A549 (cell line): ENCODE measurements at regions not wholly inside any gene's neighbourhood (a gene's known extent, or its start where the extent isn't known, plus 50 kb on each side); places are given as distances from the start of the nearest gene placed in this dataset.

Experiments used
- ATAC-seq, 2 experiments: fragments of 200-7000 bp in 1 of 2; fragments of >200 bp in 1 of 2; cut with Nextera tagmentation in 1 of 2; cut with Tn5 transposase in 1 of 2; 3 replicates each; pipeline versions ENCODE4 v1.8.0 to v1.9.1; 2018 to 2020; ENCODE audit warnings: mild to moderate bottlenecking in 1 of 2, moderate library complexity in 1 of 2
- CTCF ChIA-PET: fragments of 300-600 bp; sonication (Branson Sonifier 250); formaldehyde crosslinking; extraction: SDS; loops from one replicate; lab custom pipeline; 2021; ENCODE audit warnings: antibody characterized with exemption, inconsistent platforms; lab: Yijun Ruan, JAX
- POLR2A ChIA-PET: fragments of 350-600 bp; formaldehyde crosslinking; extraction: SDS; loops from one replicate; lab custom pipeline; 2021; ENCODE audit warnings: antibody characterized with exemption, inconsistent platforms; lab: Yijun Ruan, JAX
- DNase-seq, 2 experiments: peaks; one replicate each; pipeline versions ENCODE4 v3.0.0 to v3.0.0-alpha.2; 2011 to 2016; ENCODE audit warnings: low read depth in 1 of 2, low spot score in 1 of 2
- FAIRE-seq: peaks from 2 replicates; lab custom pipeline; 2011; peaks lifted over from hg19 to GRCh38; lab: Jason Lieb, UNC
- H3K27ac ChIP-seq, 2 experiments: fragments of >200 bp; sonication (Bioruptor Twin); formaldehyde crosslinking; 3 replicates each; pipeline ENCODE4 v1.5.1; 2016 to 2017
- H3K4me1 ChIP-seq: fragments of >200 bp; sonication (Bioruptor Twin); formaldehyde crosslinking; 3 replicates; pipeline ENCODE4 v1.6.1; 2016
- H3K4me2 ChIP-seq: fragments of >200 bp; sonication (Bioruptor Twin); formaldehyde crosslinking; 3 replicates; pipeline ENCODE4 v1.6.1; 2016
- H3K4me3 ChIP-seq: fragments of >200 bp; sonication (Bioruptor Twin); formaldehyde crosslinking; 3 replicates; pipeline ENCODE4 v1.5.1; 2016
- H3K9me3 ChIP-seq: fragments of >200 bp; sonication (Bioruptor Twin); formaldehyde crosslinking; 3 replicates; pipeline ENCODE4 v1.6.1; 2016
- CBX2 ChIP-seq: fragments of 200-600 bp; sonication (generic); IDR thresholded peaks from 2 replicates; pipeline ENCODE4 v1.6.1; 2016; ENCODE audit warnings: low read depth, mild to moderate bottlenecking, borderline replicate concordance
- CHD4 ChIP-seq: fragments of 200-600 bp; sonication (generic); IDR thresholded peaks from 2 replicates; pipeline ENCODE4 v1.6.1; 2016; ENCODE audit warnings: antibody characterized with exemption, mild to moderate bottlenecking, borderline replicate concordance
- EHMT2 ChIP-seq: fragments of 200-600 bp; sonication (generic); IDR thresholded peaks from 2 replicates; pipeline ENCODE4 v1.6.1; 2016; ENCODE audit warnings: antibody characterized with exemption, low read depth, mild to moderate bottlenecking, moderate library complexity
- ELK1 ChIP-seq: fragments of 150-350 bp; IDR thresholded peaks from 2 replicates; pipeline ENCODE4 v1.6.1; 2014; ENCODE audit warnings: low read depth, mild to moderate bottlenecking, low read length
- EP300 ChIP-seq, 2 experiments: fragments of >200 bp; sonication (Bioruptor Twin); formaldehyde crosslinking; IDR thresholded peaks; 2 replicates in 1 of 2; 3 replicates in 1 of 2; pipeline ENCODE4 v1.6.1; 2016 to 2017
- FOSB ChIP-seq: fragments of 250-450 bp; sonication (Bioruptor Pico); IDR thresholded peaks from 2 replicates; pipeline ENCODE4 v1.5.0; 2020; ENCODE audit warnings: mild to moderate bottlenecking, moderate library complexity
- HDAC2 ChIP-seq: fragments of 200-600 bp; sonication (generic); IDR thresholded peaks from 2 replicates; pipeline ENCODE4 v1.6.1; 2016
- HES2 ChIP-seq: fragments of >200 bp; sonication (Bioruptor Twin); formaldehyde crosslinking; IDR thresholded peaks from 2 replicates; pipeline ENCODE4 v1.6.1; 2016
- HOXA7 ChIP-seq: fragments of 250-450 bp; sonication (Bioruptor Pico); IDR thresholded peaks from 2 replicates; pipeline ENCODE4 v1.5.0; 2020; ENCODE audit warnings: mild to moderate bottlenecking, moderate library complexity
- HOXB13 ChIP-seq: fragments of 250-450 bp; sonication (Bioruptor Pico); IDR thresholded peaks from 2 replicates; pipeline ENCODE4 v1.5.0; 2020; ENCODE audit warnings: low read depth, mild to moderate bottlenecking, moderate library complexity
- KDM1A ChIP-seq: fragments of 200-600 bp; sonication (generic); IDR thresholded peaks from 2 replicates; pipeline ENCODE4 v1.6.1; 2016; ENCODE audit warnings: low read depth, mild to moderate bottlenecking
- KDM5A ChIP-seq: fragments of 200-600 bp; sonication (generic); IDR thresholded peaks from 2 replicates; pipeline ENCODE4 v1.6.1; 2016; ENCODE audit warnings: antibody characterized with exemption, mild to moderate bottlenecking
- MAX ChIP-seq: IDR thresholded peaks from 2 replicates; pipeline ENCODE4 v1.6.1; 2012
- MAZ ChIP-seq: fragments of 150-350 bp; IDR thresholded peaks from 2 replicates; pipeline ENCODE4 v1.6.1; 2014; ENCODE audit warnings: antibody characterized with exemption, low read depth, low read length, borderline replicate concordance
- PBX3 ChIP-seq: IDR thresholded peaks from 2 replicates; pipeline ENCODE4 v1.6.1; 2012
- POLR2A ChIP-seq: IDR thresholded peaks from 2 replicates; pipeline ENCODE4 v1.6.1; 2012; ENCODE audit warnings: mild to moderate bottlenecking, low read length
- RARB ChIP-seq: fragments of 250-450 bp; sonication (Bioruptor Pico); IDR thresholded peaks from 2 replicates; pipeline ENCODE4 v1.8.0; 2021; ENCODE audit warnings: mild to moderate bottlenecking, moderate library complexity
- RFX5 ChIP-seq: fragments of 450-650 bp; IDR thresholded peaks from 2 replicates; pipeline ENCODE4 v1.7.1; 2014; ENCODE audit warnings: antibody characterized with exemption, mild to moderate bottlenecking, moderate library complexity
- SREBF2 ChIP-seq: fragments of 450-650 bp; IDR thresholded peaks from 2 replicates; pipeline ENCODE4 v1.6.1; 2014; ENCODE audit warnings: mild to moderate bottlenecking, moderate library complexity
- TFCP2L1 ChIP-seq: fragments of 250-450 bp; sonication (Bioruptor Pico); IDR thresholded peaks from 2 replicates; pipeline ENCODE4 v1.5.0; 2021; ENCODE audit warnings: mild to moderate bottlenecking

- no peaks in the 10 kb centered on the region for H3K4me1 ChIP-seq
- FAIRE-seq, result no peak
- no peak overlapping the region for H3K4me2 ChIP-seq
- no peak for ATAC-seq
- no peak overlapping the region for H3K4me3 ChIP-seq
- no peaks in the 10 kb centered on the region for H3K9me3 ChIP-seq
- TF ChIP-seq RARB (CRISPR knock-in tag), result no peak
- TF ChIP-seq ELK1, result no peak
- no peak for TF ChIP-seq CBX2
- TF ChIP-seq TFCP2L1, result no peak
- no peak for TF ChIP-seq KDM5A
- TF ChIP-seq CHD4, result no peak
- no peak for TF ChIP-seq HOXA7 (CRISPR knock-in tag)
- TF ChIP-seq MAZ, result no peak
- TF ChIP-seq HDAC2, result no peak
- TF ChIP-seq HOXB13, result no peak
- no peak for TF ChIP-seq HES2
- no peak for TF ChIP-seq EP300 (IDR thresholded peaks at IDR 0.05)
- no peak for TF ChIP-seq MAX
- no peak for TF ChIP-seq KDM1A
- TF ChIP-seq EHMT2, result no peak
- TF ChIP-seq POLR2A, result no peak
- TF ChIP-seq FOSB, result no peak
- TF ChIP-seq SREBF2, result no peak
- TF ChIP-seq RFX5, result no peak
- TF ChIP-seq PBX3, result no peak
- TF ChIP-seq, all 56 proteins: peak for 0
- CTCF ChIA-PET, result no interaction called here
- no peak overlapping the region for H3K27ac ChIP-seq
- POLR2A ChIA-PET, result no interaction called here
- DNase-seq, result no peak
These were observed 51.0 kb upstream of the ABCA12 start for GRCh38 chr2:215189393-215189792.
